ENCODE measurements at regions not wholly inside any gene's neighbourhood (a gene's known extent, or its start where the extent isn't known, plus 50 kb on each side); places are given as distances from the start of the nearest gene placed in this dataset.

DNA sequence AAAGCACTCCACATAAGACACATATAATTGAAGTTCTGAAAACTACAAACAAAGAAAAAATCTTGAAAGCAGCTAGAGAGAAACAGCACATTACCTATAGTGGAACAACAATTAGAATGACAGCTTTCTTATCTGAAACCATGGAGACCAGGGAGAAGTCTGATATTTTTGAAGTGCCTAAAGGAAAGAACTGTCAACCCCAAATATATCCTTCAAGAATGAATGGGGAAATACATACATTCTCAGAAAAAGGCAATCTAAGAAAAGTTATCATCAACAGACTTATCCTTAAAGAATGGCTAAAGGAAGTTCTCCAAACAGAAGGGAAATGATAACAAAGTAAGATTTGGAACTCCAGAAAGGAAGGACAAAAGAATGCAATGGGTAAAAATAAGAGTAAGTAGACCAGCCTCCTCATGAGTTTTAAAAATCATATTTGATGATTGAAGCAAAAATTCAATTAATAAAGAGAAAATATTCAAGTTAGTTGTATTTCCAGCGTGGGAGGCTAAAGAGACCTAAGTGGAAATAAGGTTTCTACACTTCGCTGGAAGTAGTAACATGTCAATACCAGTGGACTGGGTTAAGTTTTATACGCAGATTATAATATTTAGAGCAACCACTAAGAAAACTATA lies 170.8 kb upstream of the SAMSN1 start:
- Histone ChIP-seq H3K27me3 (replicated peaks; ENCODE audit: insufficient read depth) (no peaks in the 10 kb centered on the region), H3K9me3 (no peaks in the 10 kb centered on the region), H3K36me3 (no peaks in the 10 kb centered on the region), H3K4me1 (replicated peaks) (no peaks in the 10 kb centered on the region), H3K4me3 (no peak overlapping the region), H3K27ac (no peak overlapping the region)
- DNase-seq (ENCODE audit: low spot score) = no peak
- intact Hi-C loops (cut with DNase I) = no loop called here
- TF ChIP-seq POLR2A (IDR thresholded peaks at IDR 0.05) = no peak
- TF ChIP-seq, protein P1, sequence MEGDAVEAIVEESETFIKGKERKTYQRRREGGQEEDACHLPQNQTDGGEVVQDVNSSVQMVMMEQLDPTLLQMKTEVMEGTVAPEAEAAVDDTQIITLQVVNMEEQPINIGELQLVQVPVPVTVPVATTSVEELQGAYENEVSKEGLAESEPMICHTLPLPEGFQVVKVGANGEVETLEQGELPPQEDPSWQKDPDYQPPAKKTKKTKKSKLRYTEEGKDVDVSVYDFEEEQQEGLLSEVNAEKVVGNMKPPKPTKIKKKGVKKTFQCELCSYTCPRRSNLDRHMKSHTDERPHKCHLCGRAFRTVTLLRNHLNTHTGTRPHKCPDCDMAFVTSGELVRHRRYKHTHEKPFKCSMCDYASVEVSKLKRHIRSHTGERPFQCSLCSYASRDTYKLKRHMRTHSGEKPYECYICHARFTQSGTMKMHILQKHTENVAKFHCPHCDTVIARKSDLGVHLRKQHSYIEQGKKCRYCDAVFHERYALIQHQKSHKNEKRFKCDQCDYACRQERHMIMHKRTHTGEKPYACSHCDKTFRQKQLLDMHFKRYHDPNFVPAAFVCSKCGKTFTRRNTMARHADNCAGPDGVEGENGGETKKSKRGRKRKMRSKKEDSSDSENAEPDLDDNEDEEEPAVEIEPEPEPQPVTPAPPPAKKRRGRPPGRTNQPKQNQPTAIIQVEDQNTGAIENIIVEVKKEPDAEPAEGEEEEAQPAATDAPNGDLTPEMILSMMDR (IDR thresholded peaks at IDR 0.05) = no peak
- TF ChIP-seq POLR2AphosphoS5 (IDR thresholded peaks at IDR 0.05) = no peak
- 71% methylated on average over 3 of the region's 3 CpGs for WGBS

DNA sequence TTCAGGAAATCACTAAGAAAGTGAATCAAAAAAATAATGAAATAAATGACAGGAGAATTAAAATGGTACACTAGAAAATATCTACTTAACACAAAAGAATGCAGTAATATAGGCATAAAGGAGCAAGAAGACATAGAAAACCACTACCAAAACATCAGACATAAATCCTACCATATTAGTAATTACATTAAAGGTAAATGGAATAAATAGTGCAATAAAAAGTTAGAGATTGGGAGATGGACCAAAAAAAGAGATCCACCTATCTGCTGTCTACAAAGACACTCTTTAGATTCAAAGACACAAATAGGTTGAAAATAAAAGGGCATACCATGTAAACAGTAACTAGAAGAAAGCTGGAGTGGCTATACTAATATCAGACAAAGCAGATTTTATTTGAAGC lies 167.0 kb upstream of the SAMSN1 start:
- DNase-seq (ENCODE audit: low spot score) = no peak
- intact Hi-C loops (cut with DNase I) = no loop called here
- H3K27me3 ChIP-seq (replicated peaks; ENCODE audit: insufficient read depth) = no peaks in the 10 kb centered on the region
- no peaks in the 10 kb centered on the region for H3K9me3 ChIP-seq
- H3K27ac ChIP-seq = no peak overlapping the region
- no peaks in the 10 kb centered on the region for H3K4me1 ChIP-seq (replicated peaks)
- H3K36me3 ChIP-seq = no peaks in the 10 kb centered on the region
- TF ChIP-seq, protein P1 (IDR thresholded peaks at IDR 0.05) = no peak
- no peak for TF ChIP-seq POLR2A (IDR thresholded peaks at IDR 0.05)
- no peak for TF ChIP-seq POLR2AphosphoS5 (IDR thresholded peaks at IDR 0.05)
- no peak overlapping the region for H3K4me3 ChIP-seq

DNA sequence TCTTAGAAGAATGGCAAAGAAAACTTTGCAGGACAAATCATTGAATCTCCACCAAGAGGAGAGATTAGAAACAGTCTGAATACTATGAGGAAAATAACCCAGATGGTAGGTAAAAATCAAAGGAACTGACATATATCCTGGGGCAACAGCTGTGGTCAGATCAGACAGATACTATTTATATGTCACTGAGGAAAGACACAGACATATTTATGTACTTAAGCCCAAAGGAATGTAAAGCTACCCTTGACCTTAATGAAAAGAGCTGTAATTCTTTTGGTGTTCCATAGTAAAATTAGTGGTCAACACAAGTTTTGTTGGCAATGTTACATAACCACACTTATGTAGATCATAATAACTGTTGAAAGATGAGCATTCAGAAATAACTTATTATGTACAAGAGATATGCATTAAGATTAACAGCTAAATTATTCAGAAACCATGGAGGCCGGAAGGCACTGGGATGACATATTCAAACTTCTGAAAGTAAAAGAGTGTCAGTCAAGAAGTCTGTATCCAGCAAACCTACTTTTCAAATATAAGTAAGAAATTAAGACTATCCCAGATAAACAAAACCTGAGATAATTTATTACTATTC lies 166.1 kb upstream of the SAMSN1 start:
- Histone ChIP-seq H3K27ac (no peak overlapping the region), H3K4me3 (no peak overlapping the region), H3K9me3 (no peaks in the 10 kb centered on the region), H3K27me3 (replicated peaks; ENCODE audit: insufficient read depth) (no peaks in the 10 kb centered on the region), H3K4me1 (replicated peaks) (no peaks in the 10 kb centered on the region), H3K36me3 (no peaks in the 10 kb centered on the region)
- no peak for TF ChIP-seq POLR2AphosphoS5 (IDR thresholded peaks at IDR 0.05)
- TF ChIP-seq POLR2A (IDR thresholded peaks at IDR 0.05) = no peak
- TF ChIP-seq, protein P1 (IDR thresholded peaks at IDR 0.05) = no peak
- 88% methylated on average over 1 of the region's 1 CpG for WGBS
- intact Hi-C loops (cut with DNase I) = no loop called here
- DNase-seq (ENCODE audit: low spot score) = no peak

DNA sequence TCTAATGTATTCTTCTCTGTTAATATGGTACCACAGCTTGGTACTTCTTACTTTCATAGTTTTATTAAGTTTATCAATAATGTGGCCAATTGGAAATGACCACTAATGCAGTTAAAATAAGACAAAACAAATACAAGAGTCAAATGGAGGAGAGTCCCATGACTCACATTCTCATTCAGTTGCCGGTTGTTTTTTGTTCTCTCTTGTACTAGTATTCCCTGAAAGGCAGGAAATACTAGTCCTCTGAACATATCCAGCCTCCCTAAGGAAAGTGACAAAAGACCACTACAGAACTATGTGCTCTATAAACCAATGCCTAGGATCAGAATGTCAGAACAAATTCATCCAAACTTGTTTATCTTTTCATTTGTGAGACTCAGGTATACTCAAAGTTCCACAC lies 165.2 kb upstream of the SAMSN1 start:
- no peak for DNase-seq (ENCODE audit: low spot score)
- Histone ChIP-seq H3K27me3 (replicated peaks; ENCODE audit: insufficient read depth) (no peaks in the 10 kb centered on the region), H3K27ac (no peak overlapping the region), H3K9me3 (no peaks in the 10 kb centered on the region), H3K4me3 (no peak overlapping the region), H3K4me1 (replicated peaks) (no peaks in the 10 kb centered on the region), H3K36me3 (no peaks in the 10 kb centered on the region)
- WGBS = 65% methylated on average over 1 of the region's 1 CpG
- TF ChIP-seq, protein P1 (IDR thresholded peaks at IDR 0.05) = no peak
- TF ChIP-seq POLR2A (IDR thresholded peaks at IDR 0.05) (no peak), POLR2AphosphoS5 (IDR thresholded peaks at IDR 0.05) (no peak)
- intact Hi-C loops (cut with DNase I) = no loop called here

DNA sequence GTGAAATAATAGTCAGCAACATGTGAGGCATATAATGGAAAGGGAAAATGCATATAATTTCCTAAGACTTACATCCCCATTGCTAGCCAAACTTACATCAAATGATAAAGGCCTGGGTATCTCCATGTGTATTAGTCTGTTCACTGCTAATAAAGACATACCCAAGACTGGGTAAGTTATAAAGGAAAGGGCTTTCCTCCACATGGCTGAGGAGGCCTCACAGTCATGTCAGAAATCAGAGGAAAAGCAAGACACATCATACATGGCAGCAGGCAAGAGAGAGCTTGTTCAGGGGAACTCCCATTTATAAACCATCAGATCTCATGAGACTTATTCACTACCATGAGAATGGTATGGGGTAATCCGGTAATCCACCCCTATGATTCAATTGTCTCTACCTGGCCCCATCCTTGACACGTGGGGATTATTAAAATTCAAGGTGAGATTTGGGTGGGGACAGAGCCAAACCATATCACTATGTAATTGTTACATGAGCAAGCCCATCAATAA lies 161.5 kb upstream of the SAMSN1 start:
- Histone ChIP-seq H3K4me3 (no peak overlapping the region), H3K27ac (no peak overlapping the region), H3K36me3 (no peaks in the 10 kb centered on the region), H3K27me3 (replicated peaks; ENCODE audit: insufficient read depth) (no peaks in the 10 kb centered on the region), H3K9me3 (no peaks in the 10 kb centered on the region), H3K4me1 (replicated peaks) (no peaks in the 10 kb centered on the region)
- 64% methylated on average over 2 of the region's 2 CpGs for WGBS
- no peak for TF ChIP-seq POLR2AphosphoS5 (IDR thresholded peaks at IDR 0.05)
- TF ChIP-seq POLR2A (IDR thresholded peaks at IDR 0.05) = no peak
- TF ChIP-seq, protein P1 (IDR thresholded peaks at IDR 0.05) = no peak
- intact Hi-C loops (cut with DNase I) = no loop called here
- no peak for DNase-seq (ENCODE audit: low spot score)

All from prostate gland (tissue), 2 donors.